CD14-positive monocyte (primary cell): ENCODE measurements at regions not wholly inside any gene's neighbourhood (a gene's known extent, or its start where the extent isn't known, plus 50 kb on each side); places are given as distances from the start of the nearest gene placed in this dataset.

ENCODE experiments used
- DNase-seq, 3 donors: peaks; one replicate each; pipeline ENCODE4 v3.0.0-alpha.2; 2011 to 2022
- H2AFZ ChIP-seq: 2 replicates; pipeline ENCODE4 v1.6.0; 2012; ENCODE audit warnings: mild to moderate bottlenecking, low read depth, low read length, inconsistent platforms; ENCODE audit not compliant: insufficient read depth, poor library complexity, severe bottlenecking
- H3K27ac ChIP-seq, 2 donors: 1 replicate in 1 of 2; 2 replicates in 1 of 2; pipeline ENCODE4 v1.5.1; 2012 to 2013; ENCODE audit warnings: low read length in 2 of 2, control low read depth in 1 of 2, inconsistent platforms in 1 of 2, low read depth in 1 of 2, mild to moderate bottlenecking in 1 of 2
- H3K27me3 ChIP-seq, 2 donors: one replicate each; pipeline versions ENCODE4 v1.6.0 to v1.6.1; 2011 to 2013; ENCODE audit warnings: low read length in 2 of 2; ENCODE audit not compliant: control insufficient read depth in 2 of 2, insufficient read depth in 2 of 2
- H3K36me3 ChIP-seq, 2 donors: replicated peaks in 1 of 2; 1 replicate in 1 of 2; 2 replicates in 1 of 2; pipeline versions ENCODE4 v1.5.1 to v1.6.1; 2012 to 2013; ENCODE audit warnings: low read length in 2 of 2, control low read depth in 1 of 2, inconsistent platforms in 1 of 2, mild to moderate bottlenecking in 1 of 2; ENCODE audit not compliant: insufficient read depth in 2 of 2, control insufficient read depth in 1 of 2
- H3K4me1 ChIP-seq, 2 donors: 1 replicate in 1 of 2; 2 replicates in 1 of 2; pipeline versions ENCODE4 v1.5.1 to v1.6.1; 2012 to 2013; ENCODE audit warnings: low read length in 2 of 2, control low read depth in 1 of 2, inconsistent platforms in 1 of 2, mild to moderate bottlenecking in 1 of 2, moderate library complexity in 1 of 2; ENCODE audit not compliant: insufficient read depth in 2 of 2, control insufficient read depth in 1 of 2
- H3K4me2 ChIP-seq: replicated peaks from 2 replicates; pipeline ENCODE3; 2012; ENCODE audit warnings: low read length, moderate library complexity, mild to moderate bottlenecking; ENCODE audit not compliant: poor library complexity, severe bottlenecking; ENCODE audit errors: extremely low read depth
- H3K4me3 ChIP-seq, 3 experiments: fragments of 200-600 bp in 1 of 3; sonication (generic) in 1 of 3; replicated peaks in 1 of 3; 1 replicate in 2 of 3; 2 replicates in 1 of 3; pipeline ENCODE4 v1.5.1; 2011 to 2013; ENCODE audit warnings: low read length in 3 of 3, mild to moderate bottlenecking in 3 of 3, control low read depth in 2 of 3, low read depth in 2 of 3, inconsistent platforms in 1 of 3, moderate library complexity in 1 of 3
- H3K79me2 ChIP-seq: 2 replicates; pipeline ENCODE4 v1.6.0; 2012; ENCODE audit warnings: mild to moderate bottlenecking, control low read depth, inconsistent platforms, low read length, moderate library complexity; ENCODE audit not compliant: insufficient read depth
- H3K9ac ChIP-seq: 2 replicates; pipeline ENCODE4 v1.6.0; 2017; ENCODE audit warnings: low read length, mild to moderate bottlenecking; ENCODE audit not compliant: insufficient read depth, poor library complexity, severe bottlenecking
- H3K9me3 ChIP-seq, 2 donors: replicated peaks in 1 of 2; 1 replicate in 1 of 2; 2 replicates in 1 of 2; pipeline versions ENCODE4 v1.5.1 to v1.6.1; 2012 to 2013; ENCODE audit warnings: low read length in 2 of 2, control low read depth in 1 of 2; ENCODE audit not compliant: control insufficient read depth in 1 of 2, insufficient read depth in 1 of 2
- H4K20me1 ChIP-seq: 2 replicates; pipeline ENCODE4 v1.6.0; 2012; ENCODE audit warnings: mild to moderate bottlenecking, low read length, control low read depth, moderate library complexity; ENCODE audit not compliant: insufficient read depth
- H3K27ac Mint-ChIP-seq, 7 donors: one replicate each; pipeline ENCODE4 v1.8.0; 2020; ENCODE audit warnings: mild to moderate bottlenecking in 7 of 7, mixed read lengths in 7 of 7, moderate library complexity in 6 of 7, inconsistent platforms in 2 of 7
- H3K27me3 Mint-ChIP-seq, 3 donors: one replicate each; pipeline ENCODE4 v1.8.0; 2021 to 2022; ENCODE audit warnings: low read depth in 3 of 3, mild to moderate bottlenecking in 3 of 3, mixed read lengths in 3 of 3, moderate library complexity in 3 of 3, inconsistent platforms in 1 of 3
- H3K36me3 Mint-ChIP-seq, 2 donors: one replicate each; pipeline ENCODE4 v1.8.0; 2020; ENCODE audit warnings: mixed read lengths in 2 of 2, inconsistent platforms in 1 of 2, mild to moderate bottlenecking in 1 of 2
- H3K4me1 Mint-ChIP-seq: one replicate; pipeline ENCODE4 v1.8.0; 2020; ENCODE audit warnings: mild to moderate bottlenecking, mixed read lengths
- H3K4me3 Mint-ChIP-seq, 2 donors: one replicate each; pipeline ENCODE4 v1.8.0; 2020; ENCODE audit warnings: mild to moderate bottlenecking in 2 of 2, mixed read lengths in 2 of 2, moderate library complexity in 1 of 2
- H3K9me3 Mint-ChIP-seq, 7 donors: one replicate each; pipeline ENCODE4 v1.8.0; 2020 to 2022; ENCODE audit warnings: mixed read lengths in 7 of 7, mild to moderate bottlenecking in 6 of 7, moderate library complexity in 6 of 7, inconsistent platforms in 2 of 7
- WGBS: methylation state at CpG from one replicate; pipeline ENCODE4 v1.1.5; 2013; ENCODE audit warnings: missing lambda C conversion rate; ENCODE audit not compliant: insufficient coverage; 5-methylcytosine and 5-hydroxymethylcytosine counted together
- intact Hi-C, 2 donors: fragments of 100-400 bp; cut with micrococcal nuclease; formaldehyde crosslinking; loops; one replicate each; pipeline versions ENCODE4 v1.15.0 to v1.15.1; 2023
- TF ChIP-seq, protein P1 (sequence below): fragments of 200-600 bp; IDR thresholded peaks from one replicate; pipeline ENCODE4 v1.8.0; 2022; ENCODE audit warnings: antibody characterized with exemption, mild to moderate bottlenecking

DNA sequence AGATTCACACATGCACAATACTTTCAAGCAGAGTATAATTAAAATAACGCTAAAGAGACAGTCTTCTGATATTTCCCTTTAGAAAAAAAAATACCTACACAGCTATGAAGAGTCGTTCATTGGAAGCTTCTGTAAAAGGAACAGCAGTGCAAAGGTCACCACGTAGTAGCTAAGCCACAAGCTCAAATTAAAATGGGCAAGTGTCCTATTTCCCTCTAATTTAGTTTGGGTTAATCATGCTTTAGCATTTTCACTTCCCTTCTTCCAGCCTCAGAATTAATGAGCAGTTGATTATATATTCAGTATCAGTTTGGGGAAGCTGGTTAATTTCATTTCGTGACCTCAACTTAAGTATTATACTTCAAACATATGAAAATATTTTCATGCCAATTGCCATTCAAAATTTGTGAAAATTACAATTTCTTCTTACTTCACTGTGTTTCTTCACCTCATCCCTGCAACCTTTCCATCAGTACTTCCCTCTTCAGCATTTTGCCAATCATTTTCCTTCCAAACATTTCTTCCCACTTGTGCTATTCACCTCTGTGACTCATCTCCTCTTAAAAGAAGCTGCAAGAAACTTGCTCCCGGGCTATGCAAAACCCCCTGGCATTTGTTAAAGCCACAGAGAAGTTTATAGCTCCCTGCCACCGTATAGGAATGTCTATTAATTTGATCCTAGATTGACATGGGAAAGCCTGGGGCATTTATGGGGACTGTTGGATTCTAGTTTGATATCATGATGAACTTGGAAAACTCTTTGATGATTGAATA lies 83.0 kb downstream of the DMRTA1 start:
- H4K20me1 ChIP-seq = no peaks in the 10 kb centered on the region
- no peak overlapping the region for H3K4me3 ChIP-seq
- no peaks in the 10 kb centered on the region for H3K9me3 ChIP-seq
- H3K27ac ChIP-seq = no peak overlapping the region
- no peak overlapping the region for H3K9ac ChIP-seq
- Mint-ChIP-seq H3K9me3 (peaks cover 0 to 7% (median 0%) of the 10 kb centered on the region in 7 donors), H3K4me3 (no peak overlapping the region), H3K27me3 (no peaks in the 10 kb centered on the region), H3K36me3 (no peaks in the 10 kb centered on the region), H3K27ac (no peak overlapping the region), H3K4me1 (no peaks in the 10 kb centered on the region)
- H3K4me1 ChIP-seq = no peaks in the 10 kb centered on the region
- DNase-seq = no peak
- TF ChIP-seq, protein P1, sequence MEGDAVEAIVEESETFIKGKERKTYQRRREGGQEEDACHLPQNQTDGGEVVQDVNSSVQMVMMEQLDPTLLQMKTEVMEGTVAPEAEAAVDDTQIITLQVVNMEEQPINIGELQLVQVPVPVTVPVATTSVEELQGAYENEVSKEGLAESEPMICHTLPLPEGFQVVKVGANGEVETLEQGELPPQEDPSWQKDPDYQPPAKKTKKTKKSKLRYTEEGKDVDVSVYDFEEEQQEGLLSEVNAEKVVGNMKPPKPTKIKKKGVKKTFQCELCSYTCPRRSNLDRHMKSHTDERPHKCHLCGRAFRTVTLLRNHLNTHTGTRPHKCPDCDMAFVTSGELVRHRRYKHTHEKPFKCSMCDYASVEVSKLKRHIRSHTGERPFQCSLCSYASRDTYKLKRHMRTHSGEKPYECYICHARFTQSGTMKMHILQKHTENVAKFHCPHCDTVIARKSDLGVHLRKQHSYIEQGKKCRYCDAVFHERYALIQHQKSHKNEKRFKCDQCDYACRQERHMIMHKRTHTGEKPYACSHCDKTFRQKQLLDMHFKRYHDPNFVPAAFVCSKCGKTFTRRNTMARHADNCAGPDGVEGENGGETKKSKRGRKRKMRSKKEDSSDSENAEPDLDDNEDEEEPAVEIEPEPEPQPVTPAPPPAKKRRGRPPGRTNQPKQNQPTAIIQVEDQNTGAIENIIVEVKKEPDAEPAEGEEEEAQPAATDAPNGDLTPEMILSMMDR = no peak
- no peaks in the 10 kb centered on the region for H3K27me3 ChIP-seq
- no CpG with 5 or more reads among the region's 6 CpGs for WGBS
- no peaks in the 10 kb centered on the region for H3K79me2 ChIP-seq
- no peaks in the 10 kb centered on the region for H3K36me3 ChIP-seq
- intact Hi-C loops = no loop called here
- no peak overlapping the region for H3K4me2 ChIP-seq
- no peak overlapping the region for H2AFZ ChIP-seq

DNA sequence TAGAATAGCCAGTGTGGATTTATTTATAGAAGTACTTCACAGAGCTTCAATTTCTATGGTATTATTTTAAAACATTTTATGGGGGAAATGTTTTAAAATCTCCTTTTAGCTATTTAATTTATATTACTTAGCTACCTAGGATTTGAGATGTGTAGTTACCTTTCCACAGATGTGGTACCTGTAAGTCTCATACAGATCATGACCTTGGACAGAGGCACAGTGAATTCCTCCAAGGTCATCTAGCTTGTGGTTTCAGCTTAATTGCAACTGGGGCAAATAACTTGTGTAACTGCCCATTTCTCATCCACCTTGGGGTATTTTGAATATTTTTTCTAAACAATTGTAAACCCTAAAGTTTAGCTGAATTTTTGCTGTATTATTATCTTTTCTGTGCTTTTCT lies 89.2 kb downstream of the DMRTA1 start:
- H3K9me3 ChIP-seq = no peaks in the 10 kb centered on the region
- Mint-ChIP-seq H3K9me3 (peaks cover 0 to 10% (median 0%) of the 10 kb centered on the region in 7 donors), H3K4me1 (no peaks in the 10 kb centered on the region), H3K27ac (no peak overlapping the region), H3K36me3 (no peaks in the 10 kb centered on the region), H3K4me3 (no peak overlapping the region), H3K27me3 (no peaks in the 10 kb centered on the region)
- H3K4me1 ChIP-seq = no peaks in the 10 kb centered on the region
- no peak overlapping the region for H3K4me2 ChIP-seq
- H3K9ac ChIP-seq = no peak overlapping the region
- intact Hi-C loops = no loop called here
- no peak overlapping the region for H3K27ac ChIP-seq
- TF ChIP-seq, protein P1 = no peak
- no peaks in the 10 kb centered on the region for H3K27me3 ChIP-seq
- H3K79me2 ChIP-seq = no peaks in the 10 kb centered on the region
- no peaks in the 10 kb centered on the region for H3K36me3 ChIP-seq
- H4K20me1 ChIP-seq = no peaks in the 10 kb centered on the region
- H2AFZ ChIP-seq = no peak overlapping the region
- DNase-seq = no peak
- H3K4me3 ChIP-seq = no peak overlapping the region
